ENCODE measurements at regions not wholly inside any gene's neighbourhood (a gene's known extent, or its start where the extent isn't known, plus 50 kb on each side); places are given as distances from the start of the nearest gene placed in this dataset.

DNA sequence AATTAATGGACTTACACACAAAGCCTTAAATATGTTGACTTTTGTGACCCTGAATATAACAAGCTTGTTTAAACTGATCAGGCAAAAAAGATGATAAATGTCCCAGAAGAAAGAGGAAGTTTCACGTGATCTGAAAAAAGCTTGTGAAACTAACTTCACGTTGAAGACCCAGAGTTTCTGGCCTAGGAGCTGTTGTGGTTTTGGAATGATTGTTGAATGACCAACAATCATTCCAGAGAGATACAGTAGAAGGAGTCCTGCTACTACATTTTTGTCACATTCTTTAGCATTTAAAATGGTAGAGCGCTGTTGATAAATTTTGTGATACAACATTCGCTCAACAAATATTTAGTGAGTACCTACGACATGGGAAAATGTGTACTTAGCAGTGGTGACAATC, 143.1 kb upstream of the FBN2 start:
- no peak for TF ChIP-seq POLR2A (IDR thresholded peaks at IDR 0.05)
- TF ChIP-seq, protein P1, sequence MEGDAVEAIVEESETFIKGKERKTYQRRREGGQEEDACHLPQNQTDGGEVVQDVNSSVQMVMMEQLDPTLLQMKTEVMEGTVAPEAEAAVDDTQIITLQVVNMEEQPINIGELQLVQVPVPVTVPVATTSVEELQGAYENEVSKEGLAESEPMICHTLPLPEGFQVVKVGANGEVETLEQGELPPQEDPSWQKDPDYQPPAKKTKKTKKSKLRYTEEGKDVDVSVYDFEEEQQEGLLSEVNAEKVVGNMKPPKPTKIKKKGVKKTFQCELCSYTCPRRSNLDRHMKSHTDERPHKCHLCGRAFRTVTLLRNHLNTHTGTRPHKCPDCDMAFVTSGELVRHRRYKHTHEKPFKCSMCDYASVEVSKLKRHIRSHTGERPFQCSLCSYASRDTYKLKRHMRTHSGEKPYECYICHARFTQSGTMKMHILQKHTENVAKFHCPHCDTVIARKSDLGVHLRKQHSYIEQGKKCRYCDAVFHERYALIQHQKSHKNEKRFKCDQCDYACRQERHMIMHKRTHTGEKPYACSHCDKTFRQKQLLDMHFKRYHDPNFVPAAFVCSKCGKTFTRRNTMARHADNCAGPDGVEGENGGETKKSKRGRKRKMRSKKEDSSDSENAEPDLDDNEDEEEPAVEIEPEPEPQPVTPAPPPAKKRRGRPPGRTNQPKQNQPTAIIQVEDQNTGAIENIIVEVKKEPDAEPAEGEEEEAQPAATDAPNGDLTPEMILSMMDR (IDR thresholded peaks at IDR 0.05) = no peak

Data from Peyer's patch (tissue), 4 donors.